ENCODE measurements at regions not wholly inside any gene's neighbourhood (a gene's known extent, or its start where the extent isn't known, plus 50 kb on each side); places are given as distances from the start of the nearest gene placed in this dataset.
"Not testable (repeated sequence)": the region's sequence is repeated elsewhere in the genome, so short reads cannot be mapped to it uniquely, and the experiment has no call there.

DNA sequence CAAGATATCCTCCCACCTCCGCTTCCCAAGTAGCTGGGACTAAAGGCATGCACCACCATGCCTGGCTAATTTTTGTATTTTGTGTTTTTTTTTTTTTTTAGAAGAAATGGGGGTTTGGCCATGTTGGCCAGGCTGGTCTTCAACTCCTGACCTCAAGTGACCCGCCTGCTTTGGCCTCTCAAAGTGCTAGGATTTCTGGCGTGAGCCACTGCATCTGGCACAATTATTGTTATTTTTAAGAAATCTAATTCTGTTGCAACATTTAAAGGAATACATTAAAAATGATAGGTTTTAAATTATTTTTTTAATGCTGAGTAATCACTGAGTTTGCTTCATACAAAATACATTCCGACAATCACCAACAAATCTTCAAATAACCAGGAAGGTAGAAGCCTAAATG lies 178.1 kb upstream of the SEMA3E start:
- peak in 1 of 2 donors; percentile 13 for DNase-seq

- DNase-seq: no peak
These were observed 175.3 kb upstream of the SEMA3E start for GRCh38 chr7:83824214-83824613.

GRCh38 chr7:83821866-83822265 lies 172.9 kb upstream of the SEMA3E start:
- DNase-seq: no peak

DNA sequence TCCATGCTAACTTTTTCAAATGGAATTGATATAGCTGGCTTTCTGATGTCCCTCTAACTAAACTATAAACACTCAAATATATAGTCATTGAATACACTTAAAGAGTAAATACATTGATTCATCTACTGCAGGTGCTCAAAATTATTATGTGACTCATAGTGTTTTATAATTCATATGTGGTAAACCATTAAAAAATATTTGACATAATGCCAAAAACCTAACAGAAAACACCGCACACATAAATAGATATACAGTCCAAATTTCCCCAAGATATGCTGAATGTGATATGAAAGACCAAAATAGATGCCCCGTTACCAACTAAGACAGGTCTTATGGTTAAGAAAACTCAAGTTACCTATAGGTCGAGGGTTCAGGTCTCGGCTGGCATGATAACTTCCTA lies 171.7 kb upstream of the SEMA3E start:
- DNase-seq: no peak

- DNase-seq: no peak
These were observed 171.0 kb upstream of the SEMA3E start for GRCh38 chr7:83819911-83820310.

DNA sequence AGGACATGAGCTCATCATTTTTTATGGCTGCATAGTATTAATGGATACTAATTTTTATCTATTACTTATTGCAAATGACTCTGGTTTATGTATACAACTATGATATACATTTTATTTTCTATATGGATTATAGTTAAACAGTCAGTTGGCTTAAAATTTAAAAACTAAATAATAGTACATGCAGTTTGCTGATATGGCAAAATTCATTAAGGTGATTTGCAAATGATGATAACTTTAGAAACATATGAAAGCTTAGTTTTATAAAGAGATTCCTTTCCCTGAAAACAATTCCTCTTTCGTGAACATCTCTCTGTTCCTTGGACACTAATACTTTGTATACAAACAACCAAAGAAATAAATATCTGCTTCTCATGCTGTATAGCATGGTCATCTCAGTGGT lies 165.5 kb upstream of the SEMA3E start:
- DNase-seq: no peak

DNA sequence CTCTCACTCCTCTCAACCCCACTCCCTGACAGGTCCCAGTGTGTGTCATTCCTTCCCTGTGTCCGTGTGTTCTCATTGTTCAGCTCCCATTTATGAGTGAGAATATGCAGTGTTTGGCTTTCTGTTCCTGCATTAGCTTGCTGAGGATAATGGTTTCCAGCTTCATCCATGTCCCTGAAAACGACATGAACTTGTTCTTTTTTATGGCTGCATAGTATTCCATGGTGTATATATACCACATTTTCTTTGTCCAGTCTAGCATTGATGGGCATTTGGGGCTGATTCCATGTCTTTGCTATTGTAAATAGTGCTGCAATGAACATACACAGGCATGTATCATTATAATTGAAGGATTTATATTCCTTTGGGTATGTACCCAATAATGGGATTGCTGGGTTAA lies 163.6 kb upstream of the SEMA3E start:
- not testable (repeated sequence) for DNase-seq

DNA sequence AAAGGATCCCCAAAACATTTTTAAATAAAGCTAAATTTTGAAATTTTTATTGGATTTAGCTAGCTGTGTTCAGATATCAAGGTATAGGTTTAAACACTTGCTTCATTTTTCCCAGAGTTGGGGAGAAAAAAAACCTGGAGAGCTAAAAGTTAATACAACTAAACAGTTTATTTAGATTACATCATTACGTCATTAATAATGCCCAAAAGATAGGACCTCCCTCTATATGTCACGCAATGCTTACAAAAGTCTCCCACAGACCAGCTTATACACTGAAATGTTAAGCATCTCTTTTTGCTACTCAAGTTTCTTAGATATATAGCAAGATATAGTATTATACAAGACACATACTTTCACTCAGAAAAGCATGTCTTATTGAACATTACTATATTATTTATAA lies 160.0 kb upstream of the SEMA3E start:
- no peak for DNase-seq

DNA sequence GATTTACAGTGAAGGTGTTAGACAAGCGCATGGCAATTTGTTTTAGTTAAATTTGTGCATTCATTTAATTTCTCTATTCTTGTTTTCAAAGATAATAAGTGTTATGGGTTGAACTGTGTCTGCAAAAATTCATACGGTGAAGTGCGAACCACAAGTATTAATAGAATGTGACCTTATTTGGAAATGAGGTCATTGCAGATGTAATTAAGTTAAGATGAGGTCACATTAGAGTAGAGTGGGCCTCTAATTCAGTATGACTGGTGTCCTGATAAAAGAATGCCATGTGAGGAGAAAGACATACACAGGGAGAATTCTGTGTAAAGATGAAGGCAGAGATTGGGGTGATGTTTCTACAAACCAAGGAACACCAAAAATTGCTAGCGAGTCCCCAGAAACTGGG lies 158.8 kb upstream of the SEMA3E start:
- no peak for DNase-seq

GRCh38 chr7:83806538-83806937 lies 157.6 kb upstream of the SEMA3E start:
- no peak for DNase-seq

DNA sequence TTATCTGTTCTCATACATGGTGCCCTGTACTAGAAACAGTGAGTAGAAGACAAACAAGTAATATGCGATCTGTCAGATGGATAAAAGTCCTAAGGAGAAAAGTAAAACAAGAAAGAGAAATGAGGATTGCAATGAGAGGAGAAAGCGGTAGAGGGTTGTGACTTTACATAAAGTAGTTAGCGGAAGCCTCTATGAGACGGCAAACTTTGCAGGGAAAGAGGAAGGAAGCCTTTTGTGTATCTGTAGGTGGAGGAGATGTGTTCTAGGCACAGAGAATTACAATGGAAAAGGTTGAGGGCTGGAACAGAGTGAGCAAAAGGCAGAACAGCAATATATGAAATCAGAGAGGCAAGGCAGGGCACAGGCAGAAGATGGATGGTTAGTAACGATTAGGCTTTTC lies 150.4 kb upstream of the SEMA3E start:
- no peak for DNase-seq

DNA sequence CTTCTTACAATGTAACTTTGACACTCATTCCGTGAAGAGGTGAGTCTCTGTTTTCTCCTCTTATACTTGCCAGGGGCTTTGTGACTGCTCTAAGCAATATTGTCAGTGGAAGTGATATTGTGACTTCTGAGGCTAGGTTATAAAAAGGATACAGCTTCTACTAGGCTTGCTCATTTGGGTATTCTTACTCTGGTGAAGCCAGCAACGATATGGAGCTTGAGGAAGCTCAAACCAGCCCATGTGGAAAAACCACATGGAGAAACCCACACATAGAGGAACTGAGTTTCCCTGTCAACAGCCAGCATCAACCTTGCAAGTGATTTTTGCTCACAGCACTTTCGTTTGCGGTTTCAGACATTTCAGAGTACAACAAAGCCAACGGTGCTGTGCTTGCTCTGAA lies 149.6 kb upstream of the SEMA3E start:
- no peak for DNase-seq

DNA sequence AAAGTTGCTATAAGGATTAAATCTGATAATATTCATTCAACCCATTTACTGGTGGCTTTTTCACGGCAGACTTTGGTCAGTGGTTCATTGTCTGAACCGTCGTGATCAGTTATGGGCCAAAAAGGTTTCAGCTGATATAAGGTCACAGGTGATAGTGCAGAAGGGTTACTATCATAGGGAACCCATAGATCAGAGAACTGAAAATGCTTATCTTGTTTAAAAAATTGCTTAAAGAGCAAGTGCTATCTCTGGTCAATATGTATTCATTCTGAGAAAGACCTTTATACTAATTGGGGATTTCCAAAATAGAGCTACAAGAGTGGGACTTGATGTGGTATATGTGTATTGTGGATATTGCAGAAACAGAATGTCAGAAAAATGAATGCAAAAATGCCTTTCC lies 147.8 kb upstream of the SEMA3E start:
- no peak for DNase-seq

GRCh38 chr7:83794829-83795228 lies 145.9 kb upstream of the SEMA3E start:
- no peak for DNase-seq

- no peak for DNase-seq
These were observed 144.6 kb upstream of the SEMA3E start for GRCh38 chr7:83793558-83793957.

DNA sequence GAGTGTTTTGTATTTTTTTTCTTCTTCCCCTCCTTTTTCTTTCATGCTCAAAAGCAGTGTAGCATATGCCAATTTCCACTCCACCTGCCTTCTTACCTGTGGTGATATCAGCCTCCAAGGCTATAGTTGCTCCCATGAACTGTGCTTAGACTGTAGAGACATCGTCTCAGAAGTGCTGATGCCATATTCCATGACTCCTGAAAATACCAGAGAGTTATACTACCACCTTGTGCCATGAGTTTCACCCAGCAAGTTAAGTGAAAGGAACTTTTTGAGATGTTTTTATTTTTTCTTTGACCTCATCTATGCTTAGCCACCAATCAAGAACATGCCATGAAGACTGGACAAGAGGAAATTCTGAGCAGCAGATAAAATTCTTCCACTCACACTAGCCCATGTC lies 142.8 kb upstream of the SEMA3E start:
- no peak for DNase-seq

GRCh38 chr7:83786858-83787257 lies 137.9 kb upstream of the SEMA3E start:
- DNase-seq: no peak

DNA sequence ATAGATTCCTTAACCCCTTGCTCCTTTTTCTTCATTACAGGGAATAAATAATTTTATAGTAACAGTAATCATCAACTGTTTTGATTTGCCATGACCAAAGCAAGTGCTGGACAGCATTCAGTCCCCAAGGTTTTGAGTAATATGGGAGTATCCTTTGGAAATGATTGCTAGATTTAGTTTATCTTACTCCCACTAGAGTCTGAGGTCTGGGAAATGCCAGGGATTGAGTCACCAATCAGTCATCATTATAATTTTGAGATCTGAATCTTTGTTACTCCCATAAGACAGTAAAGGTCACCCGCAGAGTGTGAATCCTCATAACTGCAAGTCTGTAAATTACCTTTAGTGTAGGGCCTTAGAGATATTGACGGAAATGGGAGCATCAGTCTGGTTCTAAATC lies 133.7 kb upstream of the SEMA3E start:
- no peak for DNase-seq

GRCh38 chr7:83778073-83778443 lies 129.1 kb upstream of the SEMA3E start:
- no peak for DNase-seq

GRCh38 chr7:83777406-83778072 lies 128.6 kb upstream of the SEMA3E start:
- DNase-seq: no peak

GRCh38 chr7:83769407-83769806 lies 120.5 kb upstream of the SEMA3E start:
- no peak for DNase-seq

DNA sequence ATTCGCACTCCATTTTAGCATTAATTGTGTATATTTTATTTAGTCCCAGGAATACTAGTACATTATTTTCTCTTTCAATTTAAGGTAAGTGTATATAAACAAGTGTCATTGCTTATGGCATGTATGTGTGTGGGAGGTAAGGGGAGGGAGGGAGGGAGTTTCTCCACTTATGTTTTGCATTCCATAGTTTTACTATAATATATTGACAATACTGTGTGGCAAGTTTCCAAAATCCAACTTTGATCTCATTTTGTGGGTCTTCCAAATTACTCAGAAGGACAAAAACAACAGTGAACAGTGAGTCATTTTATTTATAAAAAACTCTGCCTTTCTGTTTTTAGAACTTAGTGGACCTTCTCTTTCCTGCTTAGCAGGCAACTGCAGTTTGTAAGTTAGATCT lies 102.3 kb upstream of the SEMA3E start:
- no peak for DNase-seq

- DNase-seq: no peak
These were observed 100.6 kb upstream of the SEMA3E start for GRCh38 chr7:83749495-83749894.

DNA sequence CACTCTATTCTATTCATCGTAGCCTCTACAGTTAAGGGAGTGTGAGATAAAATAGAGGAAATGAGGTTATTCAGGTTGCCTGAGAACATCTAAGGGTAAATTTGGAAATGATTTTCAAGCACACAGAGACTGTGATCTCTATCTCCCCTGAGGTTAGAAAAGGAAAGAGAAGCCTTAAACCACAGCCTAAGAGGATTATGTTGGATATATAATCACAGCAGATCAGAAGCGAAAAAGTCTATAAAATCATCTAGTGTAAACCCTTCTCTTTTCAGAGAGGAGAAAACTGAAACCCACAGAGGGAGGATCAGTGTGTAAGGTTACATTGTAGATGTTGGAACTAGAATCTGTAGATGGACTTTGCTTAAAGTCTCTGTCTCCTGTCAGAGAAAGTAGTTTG lies 90.6 kb upstream of the SEMA3E start:
- no peak for DNase-seq
